ENCODE measurements at regions not wholly inside any gene's neighbourhood (a gene's known extent, or its start where the extent isn't known, plus 50 kb on each side); places are given as distances from the start of the nearest gene placed in this dataset.
A peak's percentile ranks its signal among the peaks of the same experiment; 100 is the strongest.

DNA sequence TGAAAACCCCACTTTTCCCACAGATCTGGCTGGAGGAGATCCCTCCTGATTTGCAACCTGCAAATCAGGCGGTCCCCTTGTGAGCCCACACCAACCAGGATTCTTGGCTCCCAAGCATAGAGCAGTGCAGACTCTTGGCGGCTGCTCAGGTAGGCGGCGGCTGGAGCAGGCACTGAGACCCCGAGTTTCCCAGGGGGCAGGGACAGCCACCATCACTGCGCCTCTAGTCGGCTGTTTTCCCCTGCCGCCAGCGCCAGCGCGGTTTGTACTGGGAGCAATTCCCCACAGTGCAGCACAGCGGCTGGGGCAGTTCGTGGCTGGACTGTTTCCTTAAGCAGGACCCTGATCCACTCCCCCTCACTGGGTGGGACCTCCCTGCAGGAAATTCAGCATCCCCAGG is 323.3 kb downstream of the TRIB2 start:
- Histone ChIP-seq H3K4me1 (replicated peaks in 1 of 2; ENCODE audit: control insufficient read depth in 2 of 2, insufficient read depth in 2 of 2, low read length in 2 of 2) (no peaks in the 10 kb centered on the region), H4K20me1 (replicated peaks; ENCODE audit: control insufficient read depth, insufficient read depth, low read length) (no peaks in the 10 kb centered on the region), H3K9me1 (ENCODE audit: control insufficient read depth, insufficient read depth, low read length) (no peaks in the 10 kb centered on the region), H3K4me3 (no peak overlapping the region), H3K9ac (ENCODE audit: insufficient read depth in 1 of 2, low read depth in 2 of 2, low read length in 2 of 2) (no peak overlapping the region), H3K36me3 (ENCODE audit: control insufficient read depth, insufficient read depth, low read length) (no peaks in the 10 kb centered on the region), H2AFZ (ENCODE audit: low read depth, low read length) (no peak overlapping the region), H3K9me3 (replicated peaks; ENCODE audit: control insufficient read depth, insufficient read depth, low read depth, low read length) (no peaks in the 10 kb centered on the region), H3K4me2 (ENCODE audit: insufficient read depth, low read length) (no peak overlapping the region), H3K27ac (ENCODE audit: extremely low read depth, low read depth, low read length) (no peak overlapping the region), H3K27me3 (ENCODE audit: control insufficient read depth in 2 of 2, insufficient read depth in 2 of 2, low read length in 2 of 2) (peaks cover 0 to 12% of the 10 kb centered on the region in 2 experiments; a peak in 2 of 5 replicates), H3K79me2 (ENCODE audit: control insufficient read depth, insufficient read depth, low read length) (no peaks in the 10 kb centered on the region)
- in situ Hi-C loops (cut with MboI) = no loop called here
- DNase-seq (ENCODE audit: extremely low read depth in 1 of 4, low spot score in 3 of 4) (no peak), FAIRE-seq (no peak), ATAC-seq (no peak)
- POLR2A ChIA-PET = interaction anchor here (0.6 to 1.7 kb wide), 2 partner anchors 9 to 18 kb away, joined by 3 to 4 read pairs; no protein-coding TSS in a partner anchor
- TF ChIP-seq ZSCAN29 (IDR thresholded peaks at IDR 0.05) (no peak), ZFP1 (CRISPR knock-in tag; IDR thresholded peaks at IDR 0.05) (no peak), SREBF2 (CRISPR knock-in tag; IDR thresholded peaks at IDR 0.05) (no peak)
- intact Hi-C loops (cut with micrococcal nuclease) = loop anchor here (10.0 kb wide), 1 partner anchor 1905 kb away; no protein-coding TSS in a partner anchor
- BruUV-seq (replicated peaks) = no TSS peak
- CTCF ChIA-PET (ENCODE audit: low intra/inter-chr PET ratio) = no interaction called here
- WGBS (ENCODE audit: insufficient coverage, low coverage, missing lambda C conversion rate) = 3% methylated on average over 11 of the region's 13 CpGs

DNA sequence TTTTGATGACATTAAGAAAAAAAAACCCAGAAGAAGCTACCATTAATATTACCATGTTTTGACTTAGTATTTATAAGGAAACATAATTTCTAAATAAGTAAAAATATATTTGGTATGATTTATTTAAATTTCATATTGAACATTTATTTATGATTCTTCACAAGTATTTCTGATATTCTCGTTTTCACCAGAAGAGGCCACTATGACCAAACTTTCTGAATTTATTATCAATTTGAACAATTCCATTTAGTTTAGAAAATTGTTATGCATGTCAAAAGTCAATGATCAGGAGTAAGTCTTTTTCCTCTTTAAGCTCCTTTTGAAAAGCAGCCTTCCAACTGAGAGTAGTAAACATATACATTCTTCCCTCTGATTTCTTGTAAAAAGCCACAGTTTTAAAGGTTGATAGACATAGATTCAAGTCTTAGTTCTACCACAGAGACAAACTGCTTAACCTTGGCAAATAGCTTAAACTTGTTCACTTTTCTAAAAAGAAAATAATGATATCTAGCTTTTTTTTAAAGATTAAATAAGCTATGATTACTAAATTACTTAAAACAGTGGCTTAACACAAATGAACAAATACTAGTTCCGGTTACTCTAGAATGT is 329.9 kb downstream of the TRIB2 start:
- WGBS (ENCODE audit: insufficient coverage, low coverage, missing lambda C conversion rate) = 37% methylated on average over 2 of the region's 2 CpGs
- ATAC-seq = no peak
- TF ChIP-seq, protein P1, sequence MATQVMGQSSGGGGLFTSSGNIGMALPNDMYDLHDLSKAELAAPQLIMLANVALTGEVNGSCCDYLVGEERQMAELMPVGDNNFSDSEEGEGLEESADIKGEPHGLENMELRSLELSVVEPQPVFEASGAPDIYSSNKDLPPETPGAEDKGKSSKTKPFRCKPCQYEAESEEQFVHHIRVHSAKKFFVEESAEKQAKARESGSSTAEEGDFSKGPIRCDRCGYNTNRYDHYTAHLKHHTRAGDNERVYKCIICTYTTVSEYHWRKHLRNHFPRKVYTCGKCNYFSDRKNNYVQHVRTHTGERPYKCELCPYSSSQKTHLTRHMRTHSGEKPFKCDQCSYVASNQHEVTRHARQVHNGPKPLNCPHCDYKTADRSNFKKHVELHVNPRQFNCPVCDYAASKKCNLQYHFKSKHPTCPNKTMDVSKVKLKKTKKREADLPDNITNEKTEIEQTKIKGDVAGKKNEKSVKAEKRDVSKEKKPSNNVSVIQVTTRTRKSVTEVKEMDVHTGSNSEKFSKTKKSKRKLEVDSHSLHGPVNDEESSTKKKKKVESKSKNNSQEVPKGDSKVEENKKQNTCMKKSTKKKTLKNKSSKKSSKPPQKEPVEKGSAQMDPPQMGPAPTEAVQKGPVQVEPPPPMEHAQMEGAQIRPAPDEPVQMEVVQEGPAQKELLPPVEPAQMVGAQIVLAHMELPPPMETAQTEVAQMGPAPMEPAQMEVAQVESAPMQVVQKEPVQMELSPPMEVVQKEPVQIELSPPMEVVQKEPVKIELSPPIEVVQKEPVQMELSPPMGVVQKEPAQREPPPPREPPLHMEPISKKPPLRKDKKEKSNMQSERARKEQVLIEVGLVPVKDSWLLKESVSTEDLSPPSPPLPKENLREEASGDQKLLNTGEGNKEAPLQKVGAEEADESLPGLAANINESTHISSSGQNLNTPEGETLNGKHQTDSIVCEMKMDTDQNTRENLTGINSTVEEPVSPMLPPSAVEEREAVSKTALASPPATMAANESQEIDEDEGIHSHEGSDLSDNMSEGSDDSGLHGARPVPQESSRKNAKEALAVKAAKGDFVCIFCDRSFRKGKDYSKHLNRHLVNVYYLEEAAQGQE (IDR thresholded peaks at IDR 0.05; ENCODE audit: borderline replicate concordance) = peak; percentile 22; the same call in 1 of the 2 replicates
- TF ChIP-seq, protein P1 (CRISPR knock-in tag; IDR thresholded peaks at IDR 0.05; ENCODE audit: low read depth) = no peak
- TF ChIP-seq ZFP30 (CRISPR knock-in tag; IDR thresholded peaks at IDR 0.05; ENCODE audit: borderline replicate concordance) = no peak

More for the DNA sequence above, 329.9 kb downstream of the TRIB2 start:
- BruUV-seq (replicated peaks) = no TSS peak
- Histone ChIP-seq H3K4me2 (ENCODE audit: insufficient read depth, low read length) (no peak overlapping the region), H3K79me2 (ENCODE audit: control insufficient read depth, insufficient read depth, low read length) (no peaks in the 10 kb centered on the region), H3K4me1 (replicated peaks in 1 of 2; ENCODE audit: control insufficient read depth in 2 of 2, insufficient read depth in 2 of 2, low read length in 2 of 2) (no peaks in the 10 kb centered on the region; a peak in 2 of 5 replicates), H3K9ac (ENCODE audit: insufficient read depth in 1 of 2, low read depth in 2 of 2, low read length in 2 of 2) (no peak overlapping the region), H2AFZ (ENCODE audit: low read depth, low read length) (no peak overlapping the region), H3K9me1 (ENCODE audit: control insufficient read depth, insufficient read depth, low read length) (no peaks in the 10 kb centered on the region), H3K27me3 (ENCODE audit: control insufficient read depth in 2 of 2, insufficient read depth in 2 of 2, low read length in 2 of 2) (no peaks in the 10 kb centered on the region), H3K9me3 (replicated peaks; ENCODE audit: control insufficient read depth, insufficient read depth, low read depth, low read length) (no peaks in the 10 kb centered on the region), H4K20me1 (replicated peaks; ENCODE audit: control insufficient read depth, insufficient read depth, low read length) (no peaks in the 10 kb centered on the region), H3K27ac (ENCODE audit: extremely low read depth, low read depth, low read length) (no peak overlapping the region), H3K4me3 (no peak overlapping the region), H3K36me3 (ENCODE audit: control insufficient read depth, insufficient read depth, low read length) (no peaks in the 10 kb centered on the region)
- in situ Hi-C loops (cut with MboI) = no loop called here
- ChIA-PET POLR2A (no interaction called here), CTCF (ENCODE audit: low intra/inter-chr PET ratio) (no interaction called here)
- DNase-seq (ENCODE audit: extremely low read depth in 1 of 4, low spot score in 3 of 4) = peak in 1 of 4 experiments; percentile 11
- peak; percentile 71 for FAIRE-seq
- intact Hi-C loops (cut with micrococcal nuclease) = loop anchor here (10.0 kb wide), 1 partner anchor 1898 kb away; no protein-coding TSS in a partner anchor
